Thyroid gland (tissue), 4 donors: ENCODE measurements at regions not wholly inside any gene's neighbourhood (a gene's known extent, or its start where the extent isn't known, plus 50 kb on each side); places are given as distances from the start of the nearest gene placed in this dataset.
A peak's percentile ranks its signal among the peaks of the same experiment; 100 is the strongest.

Experiments
- DNase-seq, 2 donors: peaks; one replicate each; pipeline ENCODE4 v3.0.0-alpha.2; 2019
- H3K27ac ChIP-seq, 3 donors: fragments of 200-600 bp; sonication (generic); 1 replicate in 2 of 3; 2 replicates in 1 of 3; pipeline ENCODE4 v1.5.1; 2016 to 2019; ENCODE audit warnings: mild to moderate bottlenecking in 1 of 3, moderate library complexity in 1 of 3
- H3K27me3 ChIP-seq: fragments of 200-600 bp; sonication (generic); one replicate; pipeline ENCODE4 v1.5.1; 2019
- H3K36me3 ChIP-seq, 2 donors: fragments of 200-600 bp; sonication (generic); one replicate each; pipeline ENCODE4 v1.5.1; 2016 to 2019
- H3K4me1 ChIP-seq, 2 donors: fragments of 200-600 bp; sonication (generic); one replicate each; pipeline ENCODE4 v1.5.1; 2017 to 2019
- H3K4me3 ChIP-seq, 3 donors: fragments of 200-600 bp; sonication (generic); replicated peaks in 1 of 3; 1 replicate in 2 of 3; 2 replicates in 1 of 3; pipeline ENCODE4 v1.5.1; 2016; ENCODE audit warnings: mild to moderate bottlenecking in 1 of 3
- H3K9me3 ChIP-seq: fragments of 200-600 bp; sonication (generic); one replicate; pipeline ENCODE4 v1.5.1; 2017
- POLR2A ChIP-seq, 2 donors: fragments of 450-650 bp; IDR thresholded peaks; one replicate each; pipeline ENCODE4 v1.6.1; 2017; ENCODE audit warnings: antibody characterized with exemption in 2 of 2, mild to moderate bottlenecking in 2 of 2, moderate library complexity in 1 of 2
- WGBS, 2 donors: methylation state at CpG; one replicate each; pipeline ENCODE4 v1.1.5; 2017; 5-methylcytosine and 5-hydroxymethylcytosine counted together
- intact Hi-C: fragments of 100-400 bp; cut with DNase I; formaldehyde crosslinking; loops from one replicate; pipeline ENCODE4 v1.15.1; 2023
- TF ChIP-seq, protein P1 (sequence below), 6 experiments: fragments of 200-600 bp in 3 of 6; fragments of 450-650 bp in 3 of 6; sonication (generic) in 3 of 6; IDR thresholded peaks; one replicate each; pipeline ENCODE4 v1.5.1; 2016 to 2019; ENCODE audit warnings: antibody characterized with exemption in 6 of 6, mild to moderate bottlenecking in 2 of 6, inconsistent platforms in 1 of 6, moderate library complexity in 1 of 6

DNA sequence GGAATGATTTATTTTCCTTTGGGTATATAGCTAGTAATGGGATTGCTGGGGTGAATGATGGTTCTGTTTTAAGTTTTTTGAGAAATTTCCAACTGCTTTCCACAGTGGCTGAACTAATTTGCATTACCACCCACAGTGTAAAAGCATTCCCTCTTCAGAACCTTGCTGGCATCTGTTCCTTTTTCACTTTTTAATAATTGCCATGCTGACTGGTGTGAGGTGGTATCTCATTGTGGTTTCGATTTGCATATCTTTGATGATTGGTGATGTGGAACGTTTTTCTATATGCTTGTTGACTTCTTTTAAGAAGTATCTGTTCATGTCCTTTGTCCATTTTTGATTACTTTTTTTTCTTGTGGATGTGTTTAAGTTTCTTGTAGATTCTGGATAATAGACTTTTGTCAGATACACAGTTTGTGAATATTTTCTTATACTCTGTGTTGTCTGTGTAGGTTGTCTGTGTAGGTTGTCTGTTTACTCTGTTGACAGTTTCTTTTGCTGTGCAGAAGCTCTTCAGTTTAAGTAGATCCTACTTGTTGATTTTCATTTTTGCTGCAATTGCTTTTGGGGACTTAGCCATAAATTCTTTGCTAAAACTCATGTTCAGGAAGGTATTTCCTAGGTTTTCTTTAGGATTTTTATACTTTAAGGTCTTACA lies 291.8 kb upstream of the DDI1 start:
- no peak for DNase-seq
- Histone ChIP-seq H3K27ac (no peak overlapping the region), H3K27me3 (no peaks in the 10 kb centered on the region), H3K4me3 (no peak overlapping the region), H3K9me3 (no peaks in the 10 kb centered on the region), H3K36me3 (no peaks in the 10 kb centered on the region), H3K4me1 (no peaks in the 10 kb centered on the region)
- intact Hi-C loops, result no loop called here
- WGBS, 2 donors, result 63 to 70% methylated on average over 2 of the region's 2 CpGs
- TF ChIP-seq, protein P1, sequence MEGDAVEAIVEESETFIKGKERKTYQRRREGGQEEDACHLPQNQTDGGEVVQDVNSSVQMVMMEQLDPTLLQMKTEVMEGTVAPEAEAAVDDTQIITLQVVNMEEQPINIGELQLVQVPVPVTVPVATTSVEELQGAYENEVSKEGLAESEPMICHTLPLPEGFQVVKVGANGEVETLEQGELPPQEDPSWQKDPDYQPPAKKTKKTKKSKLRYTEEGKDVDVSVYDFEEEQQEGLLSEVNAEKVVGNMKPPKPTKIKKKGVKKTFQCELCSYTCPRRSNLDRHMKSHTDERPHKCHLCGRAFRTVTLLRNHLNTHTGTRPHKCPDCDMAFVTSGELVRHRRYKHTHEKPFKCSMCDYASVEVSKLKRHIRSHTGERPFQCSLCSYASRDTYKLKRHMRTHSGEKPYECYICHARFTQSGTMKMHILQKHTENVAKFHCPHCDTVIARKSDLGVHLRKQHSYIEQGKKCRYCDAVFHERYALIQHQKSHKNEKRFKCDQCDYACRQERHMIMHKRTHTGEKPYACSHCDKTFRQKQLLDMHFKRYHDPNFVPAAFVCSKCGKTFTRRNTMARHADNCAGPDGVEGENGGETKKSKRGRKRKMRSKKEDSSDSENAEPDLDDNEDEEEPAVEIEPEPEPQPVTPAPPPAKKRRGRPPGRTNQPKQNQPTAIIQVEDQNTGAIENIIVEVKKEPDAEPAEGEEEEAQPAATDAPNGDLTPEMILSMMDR (IDR thresholded peaks at IDR 0.05), result no peak
- no peak for TF ChIP-seq POLR2A (IDR thresholded peaks at IDR 0.05)

DNA sequence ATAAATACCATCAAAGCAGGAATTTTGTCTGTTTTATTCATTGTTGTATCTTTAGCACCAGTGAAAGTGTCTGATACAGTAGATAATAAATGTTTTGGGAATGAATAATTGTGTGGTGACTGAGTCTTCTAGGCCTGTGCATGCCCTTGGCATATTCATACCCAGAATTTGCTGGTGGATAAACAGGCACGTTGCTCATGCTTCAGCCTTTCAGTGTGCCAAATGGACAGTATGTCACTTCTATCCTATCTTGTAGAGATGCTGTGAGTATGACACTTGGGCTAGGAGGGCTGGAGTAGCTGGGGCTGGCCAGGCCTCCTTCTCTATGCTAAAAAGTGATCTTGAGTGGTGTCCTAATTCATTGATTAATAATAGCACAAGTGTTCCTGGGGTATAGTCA lies 287.3 kb upstream of the DDI1 start:
- Histone ChIP-seq H3K4me3 (no peak overlapping the region), H3K9me3 (no peaks in the 10 kb centered on the region), H3K27me3 (no peaks in the 10 kb centered on the region), H3K27ac (no peak overlapping the region), H3K36me3 (no peaks in the 10 kb centered on the region), H3K4me1 (no peaks in the 10 kb centered on the region)
- intact Hi-C loops, result no loop called here
- no peak for DNase-seq
- WGBS, 2 donors, result 73% methylated on average over 1 of the region's 1 CpG
- TF ChIP-seq POLR2A (IDR thresholded peaks at IDR 0.05), result no peak
- TF ChIP-seq, protein P1 (IDR thresholded peaks at IDR 0.05), result no peak

DNA sequence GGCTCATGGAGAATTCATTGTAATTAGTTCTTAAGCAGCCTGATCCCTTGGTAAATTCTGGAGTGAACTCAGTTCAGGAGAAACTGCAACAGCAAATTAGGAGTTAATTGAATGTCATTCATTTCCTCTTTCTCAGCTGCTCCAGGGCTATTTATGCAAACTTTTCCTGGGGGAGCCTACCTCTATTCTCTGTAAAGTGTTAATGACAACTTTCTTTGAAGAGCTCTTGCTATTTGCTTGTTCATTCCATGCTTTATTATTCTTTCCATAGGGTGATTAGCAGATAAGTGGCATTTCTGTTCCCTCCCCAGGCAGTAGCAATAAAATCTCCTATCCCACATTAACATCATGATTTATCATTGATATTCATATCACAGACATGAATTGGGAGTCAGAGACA lies 267.6 kb upstream of the DDI1 start:
- no peaks in the 10 kb centered on the region for H3K27me3 ChIP-seq
- no peaks in the 10 kb centered on the region for H3K36me3 ChIP-seq
- DNase-seq, result no peak
- TF ChIP-seq, protein P1 (IDR thresholded peaks at IDR 0.05), result no peak
- TF ChIP-seq POLR2A (IDR thresholded peaks at IDR 0.05), result no peak
- H3K9me3 ChIP-seq, result no peaks in the 10 kb centered on the region
- no peaks in the 10 kb centered on the region for H3K4me1 ChIP-seq
- no peak overlapping the region for H3K27ac ChIP-seq
- H3K4me3 ChIP-seq, result no peak overlapping the region
- intact Hi-C loops, result no loop called here

DNA sequence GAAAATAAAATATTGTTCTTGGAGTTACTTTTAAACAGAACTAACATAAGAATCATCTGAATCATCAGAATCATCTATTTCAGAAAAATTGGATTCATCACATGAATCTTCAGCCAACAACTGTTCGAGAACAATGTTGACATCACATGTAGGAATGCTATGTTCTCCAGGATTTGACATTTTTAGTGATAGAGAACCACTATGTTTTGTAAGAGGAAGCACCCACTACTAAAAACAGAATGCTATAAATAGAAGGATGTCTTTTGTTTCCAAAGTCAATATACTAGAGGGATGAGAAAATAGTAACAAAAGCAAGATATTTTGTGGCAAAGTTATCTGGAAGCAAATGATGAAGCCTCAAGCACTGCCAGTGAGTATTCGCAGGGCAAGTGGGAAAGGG lies 263.4 kb upstream of the DDI1 start:
- no peak overlapping the region for H3K4me3 ChIP-seq
- H3K27me3 ChIP-seq, result no peaks in the 10 kb centered on the region
- intact Hi-C loops, result no loop called here
- H3K36me3 ChIP-seq, result no peaks in the 10 kb centered on the region
- H3K9me3 ChIP-seq, result no peaks in the 10 kb centered on the region
- TF ChIP-seq, protein P1 (IDR thresholded peaks at IDR 0.05), result no peak
- no peak for TF ChIP-seq POLR2A (IDR thresholded peaks at IDR 0.05)
- no peak for DNase-seq
- no peaks in the 10 kb centered on the region for H3K4me1 ChIP-seq
- WGBS, 2 donors, result 69 to 72% methylated on average over 2 of the region's 2 CpGs
- peak overlapping the region in 2 of 3 donors; percentile 54 to 68 for H3K27ac ChIP-seq

DNA sequence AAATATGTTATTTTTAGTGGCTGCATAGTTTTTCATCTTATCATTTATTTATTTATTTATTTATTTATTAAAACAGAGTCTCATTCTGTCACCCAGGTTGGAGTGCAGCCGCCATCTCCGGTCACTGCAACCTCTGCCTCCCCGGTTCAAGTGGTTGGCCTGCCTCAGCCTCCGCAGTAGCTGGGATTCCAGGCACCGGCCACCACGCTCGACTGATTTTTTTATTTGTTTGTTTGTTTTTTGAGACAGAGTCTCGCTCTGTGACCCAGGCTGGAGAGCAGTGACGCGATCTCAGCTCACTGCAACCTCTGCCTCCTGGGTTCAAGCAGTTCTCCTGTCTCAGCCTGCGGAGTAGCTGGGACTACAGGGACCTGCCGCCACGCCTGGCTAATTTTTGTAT lies 262.9 kb upstream of the DDI1 start:
- 75 to 84% methylated on average over 13 of the region's 13 CpGs for WGBS, 2 donors
- TF ChIP-seq, protein P1 (IDR thresholded peaks at IDR 0.05), result no peak
- TF ChIP-seq POLR2A (IDR thresholded peaks at IDR 0.05), result no peak

More for the DNA sequence above, 262.9 kb upstream of the DDI1 start:
- intact Hi-C loops, result no loop called here
- H3K4me1 ChIP-seq, result no peaks in the 10 kb centered on the region
- no peaks in the 10 kb centered on the region for H3K9me3 ChIP-seq
- H3K4me3 ChIP-seq, result no peak overlapping the region
- H3K27me3 ChIP-seq, result no peaks in the 10 kb centered on the region
- DNase-seq, result no peak
- peak overlapping the region; percentile 30 to 68 (median 54) for H3K27ac ChIP-seq
- no peaks in the 10 kb centered on the region for H3K36me3 ChIP-seq
